ENCODE measurements at regions not wholly inside any gene's neighbourhood (a gene's known extent, or its start where the extent isn't known, plus 50 kb on each side); places are given as distances from the start of the nearest gene placed in this dataset.

DNA sequence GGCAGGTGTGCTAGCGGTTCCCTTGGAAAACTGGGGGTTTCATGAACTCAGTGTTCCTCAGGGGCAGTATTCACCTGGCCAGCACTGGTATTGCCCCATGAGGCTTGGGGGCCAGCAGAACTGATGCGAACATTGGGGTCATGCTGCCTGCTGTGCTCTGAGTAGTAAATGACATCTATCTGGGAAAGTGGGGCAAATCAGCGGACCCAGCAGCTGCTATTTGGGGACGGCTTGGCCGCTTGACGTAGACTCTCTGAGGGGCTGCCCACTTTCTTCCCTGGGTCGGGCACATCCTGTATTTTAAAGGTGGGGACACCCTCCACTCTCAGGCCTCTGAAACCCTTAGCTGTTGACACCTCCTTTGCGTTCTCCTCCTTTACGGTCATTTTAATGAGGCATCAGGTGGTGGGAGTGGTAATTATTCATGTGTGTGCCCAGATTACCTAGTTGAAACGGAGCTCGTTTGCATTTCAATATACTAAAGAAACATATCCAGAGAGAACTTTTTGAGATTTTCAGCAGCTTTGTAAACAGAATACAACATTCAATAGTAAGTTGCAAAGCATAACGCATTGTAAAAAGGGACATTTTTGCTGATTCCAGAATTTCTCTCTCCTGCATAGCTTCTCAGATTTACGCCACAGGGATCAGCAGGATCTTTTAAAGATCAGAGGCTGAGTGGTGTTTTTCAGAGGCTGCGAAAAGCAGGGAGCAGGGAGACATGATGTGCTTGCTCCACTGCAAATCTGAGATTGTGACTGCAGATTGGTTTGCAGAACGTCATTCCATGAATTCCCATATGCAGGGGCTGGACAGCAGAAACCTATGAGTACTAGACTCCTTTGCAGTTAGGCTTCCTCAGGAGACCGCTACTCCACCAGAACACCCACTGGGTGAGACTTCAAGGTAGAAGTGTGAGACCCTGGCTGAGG lies 56.8 kb upstream of the ZFR start:
- TF ChIP-seq EZH2 (IDR thresholded peaks at IDR 0.05; ENCODE audit: low read length, unreplicated experiment) (no peak), EZH2phosphoT487 (IDR thresholded peaks at IDR 0.05; ENCODE audit: borderline replicate concordance, low read length) (no peak)
- TF ChIP-seq, protein P1, sequence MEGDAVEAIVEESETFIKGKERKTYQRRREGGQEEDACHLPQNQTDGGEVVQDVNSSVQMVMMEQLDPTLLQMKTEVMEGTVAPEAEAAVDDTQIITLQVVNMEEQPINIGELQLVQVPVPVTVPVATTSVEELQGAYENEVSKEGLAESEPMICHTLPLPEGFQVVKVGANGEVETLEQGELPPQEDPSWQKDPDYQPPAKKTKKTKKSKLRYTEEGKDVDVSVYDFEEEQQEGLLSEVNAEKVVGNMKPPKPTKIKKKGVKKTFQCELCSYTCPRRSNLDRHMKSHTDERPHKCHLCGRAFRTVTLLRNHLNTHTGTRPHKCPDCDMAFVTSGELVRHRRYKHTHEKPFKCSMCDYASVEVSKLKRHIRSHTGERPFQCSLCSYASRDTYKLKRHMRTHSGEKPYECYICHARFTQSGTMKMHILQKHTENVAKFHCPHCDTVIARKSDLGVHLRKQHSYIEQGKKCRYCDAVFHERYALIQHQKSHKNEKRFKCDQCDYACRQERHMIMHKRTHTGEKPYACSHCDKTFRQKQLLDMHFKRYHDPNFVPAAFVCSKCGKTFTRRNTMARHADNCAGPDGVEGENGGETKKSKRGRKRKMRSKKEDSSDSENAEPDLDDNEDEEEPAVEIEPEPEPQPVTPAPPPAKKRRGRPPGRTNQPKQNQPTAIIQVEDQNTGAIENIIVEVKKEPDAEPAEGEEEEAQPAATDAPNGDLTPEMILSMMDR (conservative IDR thresholded peaks at IDR 0.05; ENCODE audit: low read depth, low read length) = no peak
- ChIA-PET CTCF (no interaction called here), POLR2A (ENCODE audit: unreplicated experiment) (no interaction called here)
- Histone ChIP-seq H3K27me3 (ENCODE audit: low read length) (no peaks in the 10 kb centered on the region), H3K9me3 (ENCODE audit: low read length) (no peaks in the 10 kb centered on the region), H4K20me1 (ENCODE audit: low read length) (no peaks in the 10 kb centered on the region), H3K4me3 (ENCODE audit: low read length) (no peak overlapping the region), H3K27ac (ENCODE audit: low read length) (no peak overlapping the region), H3K79me2 (ENCODE audit: low read length) (no peaks in the 10 kb centered on the region), H3F3A (ENCODE audit: low read length, unreplicated experiment) (no peaks in the 10 kb centered on the region), H3K4me2 (ENCODE audit: low read length) (no peak overlapping the region), H3K9ac (ENCODE audit: low read length) (no peak overlapping the region), H3K4me1 (ENCODE audit: insufficient read depth, low read length) (peaks cover 17% of the 10 kb centered on the region), H2AFZ (ENCODE audit: low read length) (no peak overlapping the region), H3K36me3 (ENCODE audit: low read depth, low read length) (no peaks in the 10 kb centered on the region), H3K9me2 (replicated peaks; ENCODE audit: low read length) (no peaks in the 10 kb centered on the region)
- no TSS peak for BruUV-seq (replicated peaks)
- ATAC-seq (no peak), DNase-seq (no peak)
- intact Hi-C loops (cut with micrococcal nuclease) = no loop called here

DNA sequence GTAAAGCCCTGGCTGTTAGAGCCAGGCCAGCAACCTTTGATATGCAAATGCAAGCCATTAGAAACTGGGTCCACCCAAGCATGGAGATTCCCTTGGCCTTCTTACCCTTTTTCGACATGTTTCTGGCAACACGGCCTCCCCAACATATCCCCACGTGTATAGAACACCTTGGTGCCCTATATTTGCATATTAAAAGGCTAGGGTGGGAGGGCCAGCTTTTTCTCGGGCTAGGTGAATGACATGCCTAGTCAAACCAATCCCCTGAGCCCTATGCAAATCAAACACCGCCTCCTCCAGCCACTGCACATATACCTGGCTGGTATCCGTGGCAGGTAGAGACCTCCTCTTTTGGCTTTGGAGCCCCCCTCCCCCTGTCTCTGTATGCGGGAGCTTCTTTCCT lies 55.6 kb upstream of the ZFR start:
- Histone ChIP-seq H2AFZ (ENCODE audit: low read length) (no peak overlapping the region), H4K20me1 (ENCODE audit: low read length) (no peaks in the 10 kb centered on the region), H3K36me3 (ENCODE audit: low read depth, low read length) (no peaks in the 10 kb centered on the region), H3K27ac (ENCODE audit: low read length) (no peak overlapping the region), H3F3A (ENCODE audit: low read length, unreplicated experiment) (no peaks in the 10 kb centered on the region), H3K9me3 (ENCODE audit: low read length) (no peaks in the 10 kb centered on the region), H3K4me2 (ENCODE audit: low read length) (no peak overlapping the region), H3K4me1 (ENCODE audit: insufficient read depth, low read length) (peaks cover 6% of the 10 kb centered on the region; the same call in 1 of the 2 replicates), H3K9me2 (replicated peaks; ENCODE audit: low read length) (no peaks in the 10 kb centered on the region), H3K79me2 (ENCODE audit: low read length) (no peaks in the 10 kb centered on the region), H3K27me3 (ENCODE audit: low read length) (no peaks in the 10 kb centered on the region), H3K9ac (ENCODE audit: low read length) (no peak overlapping the region), H3K4me3 (ENCODE audit: low read length) (no peak overlapping the region)
- ChIA-PET POLR2A (ENCODE audit: unreplicated experiment) (no interaction called here), CTCF (no interaction called here)
- no peak for ATAC-seq
- DNase-seq = no peak
- no TSS peak for BruUV-seq (replicated peaks)
- TF ChIP-seq, protein P1 (conservative IDR thresholded peaks at IDR 0.05; ENCODE audit: low read depth, low read length) = no peak
- TF ChIP-seq EZH2phosphoT487 (IDR thresholded peaks at IDR 0.05; ENCODE audit: borderline replicate concordance, low read length) (no peak), EZH2 (IDR thresholded peaks at IDR 0.05; ENCODE audit: low read length, unreplicated experiment) (no peak)
- intact Hi-C loops (cut with micrococcal nuclease) = no loop called here

DNA sequence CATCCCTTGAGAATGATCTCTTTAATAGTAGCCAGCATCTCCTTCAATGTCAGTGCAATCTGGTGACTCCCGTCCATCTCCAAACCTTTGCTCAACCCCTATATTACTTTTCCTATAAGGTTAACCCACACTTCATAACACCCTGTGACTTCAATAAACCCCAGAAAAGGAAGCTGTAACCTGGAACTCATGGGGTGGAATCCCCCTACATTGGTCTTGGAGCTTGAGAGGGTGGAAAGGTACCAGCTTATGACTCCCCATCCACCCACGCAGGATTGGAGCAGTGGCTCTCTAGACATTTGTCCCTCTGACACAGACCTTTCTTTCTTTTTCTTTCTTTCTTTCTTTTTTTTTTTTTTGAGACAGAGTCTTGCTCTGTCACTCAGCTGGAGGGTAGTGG lies 54.7 kb upstream of the ZFR start:
- Histone ChIP-seq H3K4me1 (ENCODE audit: insufficient read depth, low read length) (no peaks in the 10 kb centered on the region), H3K79me2 (ENCODE audit: low read length) (no peaks in the 10 kb centered on the region), H3K36me3 (ENCODE audit: low read depth, low read length) (no peaks in the 10 kb centered on the region), H3K27ac (ENCODE audit: low read length) (no peak overlapping the region), H3K9me2 (replicated peaks; ENCODE audit: low read length) (no peaks in the 10 kb centered on the region), H3F3A (ENCODE audit: low read length, unreplicated experiment) (no peaks in the 10 kb centered on the region), H3K27me3 (ENCODE audit: low read length) (no peaks in the 10 kb centered on the region), H3K9me3 (ENCODE audit: low read length) (no peaks in the 10 kb centered on the region), H3K4me3 (ENCODE audit: low read length) (no peak overlapping the region), H3K4me2 (ENCODE audit: low read length) (no peak overlapping the region), H2AFZ (ENCODE audit: low read length) (no peak overlapping the region), H3K9ac (ENCODE audit: low read length) (no peak overlapping the region), H4K20me1 (ENCODE audit: low read length) (no peaks in the 10 kb centered on the region)
- no peak for TF ChIP-seq EZH2 (IDR thresholded peaks at IDR 0.05; ENCODE audit: low read length, unreplicated experiment)
- TF ChIP-seq EZH2phosphoT487 (IDR thresholded peaks at IDR 0.05; ENCODE audit: borderline replicate concordance, low read length) = no peak
- TF ChIP-seq, protein P1 (conservative IDR thresholded peaks at IDR 0.05; ENCODE audit: low read depth, low read length) = no peak
- no TSS peak for BruUV-seq (replicated peaks)
- ChIA-PET CTCF (no interaction called here), POLR2A (ENCODE audit: unreplicated experiment) (no interaction called here)
- no peak for DNase-seq
- ATAC-seq = no peak
- intact Hi-C loops (cut with micrococcal nuclease) = no loop called here
